Heart right ventricle (tissue), 16 donors: ENCODE measurements at regions not wholly inside any gene's neighbourhood (a gene's known extent, or its start where the extent isn't known, plus 50 kb on each side); places are given as distances from the start of the nearest gene placed in this dataset.

ENCODE experiments used
- ATAC-seq, 8 donors: fragments of 200-7000 bp; cut with Tn5 transposase; one replicate each; pipeline ENCODE4 v1.9.1; 2020; ENCODE audit warnings: mild to moderate bottlenecking in 8 of 8, moderate library complexity in 8 of 8, moderate number of reproducible peaks in 1 of 8
- DNase-seq, 2 donors: peaks; one replicate each; pipeline ENCODE4 v3.0.0-alpha.2; 2020
- H3K27ac ChIP-seq, 10 donors: fragments of 200-600 bp; sonication (generic) in 2 of 10; one replicate each; pipeline versions ENCODE4 v1.5.0 to v1.8.0; 2020 to 2022; ENCODE audit warnings: mild to moderate bottlenecking in 3 of 10
- H3K27me3 ChIP-seq, 7 donors: fragments of 200-600 bp; one replicate each; pipeline ENCODE4 v1.8.0; 2021 to 2022; ENCODE audit warnings: mild to moderate bottlenecking in 2 of 7
- H3K36me3 ChIP-seq, 9 donors: fragments of 200-600 bp; sonication (generic) in 1 of 9; one replicate each; pipeline versions ENCODE4 v1.5.0 to v1.8.0; 2020 to 2022; ENCODE audit warnings: mild to moderate bottlenecking in 2 of 9
- H3K4me1 ChIP-seq, 9 donors: fragments of 200-600 bp; sonication (generic) in 1 of 9; one replicate each; pipeline versions ENCODE4 v1.5.0 to v1.8.0; 2020 to 2022; ENCODE audit warnings: mild to moderate bottlenecking in 4 of 9
- H3K4me3 ChIP-seq, 10 donors: fragments of 200-600 bp; sonication (generic) in 2 of 10; one replicate each; pipeline versions ENCODE4 v1.5.0 to v1.8.0; 2020 to 2022; ENCODE audit warnings: mild to moderate bottlenecking in 7 of 10, moderate library complexity in 2 of 10
- H3K9me3 ChIP-seq, 11 donors: fragments of 200-600 bp in 10 of 11; sonication (generic) in 2 of 11; one replicate each; pipeline versions ENCODE4 v1.5.0 to v1.8.0; 2013 to 2022; ENCODE audit warnings: mild to moderate bottlenecking in 2 of 11, control low read depth in 1 of 11, moderate library complexity in 1 of 11
- CTCF ChIP-seq, 9 donors: fragments of 200-600 bp; sonication (generic) in 2 of 9; IDR thresholded peaks; one replicate each; pipeline versions ENCODE4 v1.5.0 to v1.8.0; 2021 to 2022; ENCODE audit warnings: antibody characterized with exemption in 9 of 9, mild to moderate bottlenecking in 5 of 9, moderate library complexity in 1 of 9
- WGBS, 2 donors: extraction: QIAGEN DNeasy Blood & Tissue Kit; methylation state at CpG; one replicate each; pipeline ENCODE4 v1.1.7; 2013; ENCODE audit warnings: inconsistent platforms in 1 of 2; 5-methylcytosine and 5-hydroxymethylcytosine counted together
- intact Hi-C, 10 donors: fragments of 100-400 bp; cut with DNase I; formaldehyde crosslinking; loops; one replicate each; pipeline versions ENCODE4 v1.11.1 to v1.14.2; 2022
- donor health status: Arrhythmogenic right ventricular cardiomyopathy.
- donor health status: ischemic (EF 13 %, LVEDD 7.1; RV severe dilation, severe dysfunction).
- donor health status: healthy with polysubstance abuse.
- donor health status: DM: no; HTN: yes; CAD: no.
- donor health status: DM: no; HTN: no; CAD: no.
- donor health status: ischemic (EF 25% LVEDD 6.9; RV normal size, moderate dysfunction).
- donor health status: ischemic (EF 25% LVEDD 5.7; RV mildly dilated, moderate dysfunction).
- donor health status: healthy.
- donor health status: DM: yes; HTN: yes; CAD: no.
- donor health status: Ischemic cardiomyopathy.
- donor health status: ischemic (EF 35%, LVEDD 5.7; RV mildly dilated, moderate dysfunction).
- donor health status: nonischemic (EF 11% LVEDD 7.7; RV severe dilation, severe dysfunction).
- donor health status: DM: yes; HTN: yes; CAD: no.
- donor health status: PGD.
- donor health status: ischemic (EF 29% LVEDD 5.4; RV normal size, mild dysfunction).
- donor health status: nonischemic (EF 23%, LVEDD 6.1; RV moderate dilation, normal function).

- intact Hi-C loops, result no loop called here
- no peak for ATAC-seq
- no peak for TF ChIP-seq CTCF (IDR thresholded peaks at IDR 0.05)
- H3K27ac ChIP-seq, result no peak overlapping the region
- H3K27me3 ChIP-seq, result no peaks in the 10 kb centered on the region
- peaks cover 0 to 25% (median 13%) of the 10 kb centered on the region in 9 donors for H3K4me1 ChIP-seq
- no peak for DNase-seq
- H3K36me3 ChIP-seq, result no peaks in the 10 kb centered on the region
- H3K9me3 ChIP-seq, result no peaks in the 10 kb centered on the region
- no peak overlapping the region for H3K4me3 ChIP-seq
- 90 to 91% methylated on average over 13 of the region's 13 CpGs for WGBS, 2 donors
These were observed 80.8 kb downstream of the SCGB2B2 start for GRCh38 chr19:34596115-34596514.

GRCh38 chr19:34595683-34596082 lies 81.3 kb downstream of the SCGB2B2 start:
- no peak for TF ChIP-seq CTCF (IDR thresholded peaks at IDR 0.05)
- Histone ChIP-seq H3K27me3 (no peaks in the 10 kb centered on the region), H3K4me3 (no peak overlapping the region), H3K36me3 (no peaks in the 10 kb centered on the region), H3K4me1 (peaks cover 0 to 25% (median 13%) of the 10 kb centered on the region in 9 donors), H3K9me3 (no peaks in the 10 kb centered on the region), H3K27ac (no peak overlapping the region)
- DNase-seq (no peak), ATAC-seq (no peak)
- intact Hi-C loops, result no loop called here
- 84 to 86% methylated on average over 10 of the region's 10 CpGs for WGBS, 2 donors

GRCh38 chr19:34590228-34590627 lies 86.7 kb downstream of the SCGB2B2 start:
- H3K4me3 ChIP-seq, result no peak overlapping the region
- no peaks in the 10 kb centered on the region for H3K9me3 ChIP-seq
- peaks cover 0 to 9% (median 5%) of the 10 kb centered on the region in 9 donors for H3K4me1 ChIP-seq
- no peaks in the 10 kb centered on the region for H3K36me3 ChIP-seq
- no peak for ATAC-seq
- no peak overlapping the region for H3K27ac ChIP-seq
- no peak for DNase-seq
- intact Hi-C loops, result no loop called here
- no peak for TF ChIP-seq CTCF (IDR thresholded peaks at IDR 0.05)
- WGBS, 2 donors, result 89 to 92% methylated on average over 3 of the region's 3 CpGs
- no peaks in the 10 kb centered on the region for H3K27me3 ChIP-seq

- Histone ChIP-seq H3K4me1 (peaks cover 0 to 4% (median 0%) of the 10 kb centered on the region in 9 donors), H3K27me3 (no peaks in the 10 kb centered on the region), H3K9me3 (no peaks in the 10 kb centered on the region), H3K36me3 (no peaks in the 10 kb centered on the region), H3K4me3 (no peak overlapping the region), H3K27ac (no peak overlapping the region)
- DNase-seq (no peak), ATAC-seq (no peak)
- TF ChIP-seq CTCF (IDR thresholded peaks at IDR 0.05), result no peak
- WGBS, 2 donors, result 86 to 87% methylated on average over 2 of the region's 2 CpGs
- intact Hi-C loops, result no loop called here
These were observed 87.2 kb downstream of the SCGB2B2 start for GRCh38 chr19:34589730-34590129.
